GM23338 (cell line): ENCODE measurements at regions not wholly inside any gene's neighbourhood (a gene's known extent, or its start where the extent isn't known, plus 50 kb on each side); places are given as distances from the start of the nearest gene placed in this dataset.

ENCODE experiments used
- ATAC-seq: fragments of 200-7000 bp; cut with Tn5 transposase; 3 replicates; pipeline ENCODE4 v1.9.1; 2020
- DNase-seq: peaks from one replicate; pipeline ENCODE4 v3.0.0-alpha.2; 2015; ENCODE audit warnings: low spot score
- H2AFZ ChIP-seq: fragments of 200-600 bp; sonication (generic); 2 replicates; pipeline ENCODE4 v1.8.0; 2016; ENCODE audit warnings: antibody characterized with exemption, mild to moderate bottlenecking, moderate library complexity
- H3F3A ChIP-seq: fragments of 200-600 bp; sonication (generic); replicated peaks from 2 replicates; pipeline ENCODE4 v1.8.0; 2017; ENCODE audit warnings: antibody characterized with exemption, mixed run types, low read depth
- H3K27ac ChIP-seq: fragments of 200-600 bp; sonication (generic); 2 replicates; pipeline ENCODE4 v1.6.1; 2016; ENCODE audit warnings: low read depth
- H3K27me3 ChIP-seq: fragments of 200-600 bp; sonication (generic); 2 replicates; pipeline ENCODE4 v1.8.0; 2016; ENCODE audit warnings: mild to moderate bottlenecking, mixed run types, moderate library complexity; ENCODE audit not compliant: insufficient read depth
- H3K36me3 ChIP-seq: fragments of 200-600 bp; sonication (generic); 2 replicates; pipeline ENCODE4 v1.8.0; 2016; ENCODE audit warnings: mild to moderate bottlenecking; ENCODE audit not compliant: insufficient read depth
- H3K4me1 ChIP-seq: fragments of 200-600 bp; sonication (generic); 2 replicates; pipeline ENCODE4 v1.8.0; 2016; ENCODE audit warnings: mild to moderate bottlenecking, moderate library complexity; ENCODE audit not compliant: insufficient read depth
- H3K4me2 ChIP-seq: fragments of 200-600 bp; sonication (generic); 2 replicates; pipeline ENCODE4 v1.7.1; 2017; ENCODE audit warnings: mixed run types
- H3K4me3 ChIP-seq: fragments of 200-600 bp; sonication (generic); 2 replicates; pipeline ENCODE4 v1.6.1; 2016; ENCODE audit warnings: mixed run types
- H3K79me2 ChIP-seq: fragments of 200-600 bp; sonication (generic); replicated peaks from 2 replicates; pipeline ENCODE4 v1.8.0; 2017; ENCODE audit warnings: mild to moderate bottlenecking; ENCODE audit not compliant: insufficient read depth
- H3K9me2 ChIP-seq: fragments of 200-600 bp; sonication (generic); 2 replicates; pipeline ENCODE4 v1.8.0; 2017; ENCODE audit not compliant: insufficient read depth
- H4K20me1 ChIP-seq: fragments of 200-600 bp; sonication (generic); replicated peaks from 2 replicates; pipeline ENCODE4 v1.8.0; 2017; ENCODE audit warnings: mild to moderate bottlenecking; ENCODE audit not compliant: insufficient read depth
- H3K27ac Mint-ChIP-seq: 2 replicates; pipeline ENCODE4 v1.8.0; 2020; ENCODE audit warnings: inconsistent platforms, mild to moderate bottlenecking, moderate library complexity, mixed read lengths
- H3K27me3 Mint-ChIP-seq: 3 replicates; pipeline ENCODE4 v1.8.0; 2022; ENCODE audit warnings: low read depth, mild to moderate bottlenecking, moderate library complexity, mixed read lengths, inconsistent platforms; ENCODE audit not compliant: insufficient read depth, poor library complexity
- H3K36me3 Mint-ChIP-seq: 3 replicates; pipeline ENCODE4 v1.8.0; 2021; ENCODE audit warnings: low read depth, mild to moderate bottlenecking, inconsistent platforms, moderate library complexity, mixed read lengths
- H3K4me1 Mint-ChIP-seq: 3 replicates; pipeline ENCODE4 v1.8.0; 2020; ENCODE audit warnings: mild to moderate bottlenecking, inconsistent platforms, mixed read lengths
- H3K4me3 Mint-ChIP-seq: 3 replicates; pipeline ENCODE4 v1.8.0; 2021; ENCODE audit warnings: moderate library complexity, mild to moderate bottlenecking, inconsistent platforms, mixed read lengths
- H3K9me3 Mint-ChIP-seq: 3 replicates; pipeline ENCODE4 v1.8.0; 2020; ENCODE audit warnings: moderate library complexity, mild to moderate bottlenecking, inconsistent platforms, mixed read lengths
- ETS1 ChIP-seq: IDR thresholded peaks from 2 replicates; pipeline ENCODE4 v1.6.1; 2016; ENCODE audit warnings: antibody characterized with exemption
- EZH2 ChIP-seq: fragments of 200-600 bp; sonication (generic); IDR thresholded peaks from one replicate; pipeline ENCODE4 v1.8.0; 2017; ENCODE audit warnings: antibody characterized with exemption, mild to moderate bottlenecking, low read depth; ENCODE audit not compliant: unreplicated experiment
- EZH2phosphoT487 ChIP-seq: fragments of 200-600 bp; sonication (generic); IDR thresholded peaks from one replicate; pipeline ENCODE4 v1.8.1; 2018; ENCODE audit warnings: antibody characterized with exemption; ENCODE audit not compliant: unreplicated experiment
- JUNB ChIP-seq: IDR thresholded peaks from one replicate; pipeline ENCODE4 v1.6.1; 2016; ENCODE audit warnings: antibody characterized with exemption; ENCODE audit not compliant: unreplicated experiment
- NANOG ChIP-seq: IDR thresholded peaks from 2 replicates; pipeline ENCODE4 v1.6.1; 2016; ENCODE audit warnings: antibody characterized with exemption, borderline replicate concordance
- POLR2AphosphoS5 ChIP-seq: IDR thresholded peaks from 2 replicates; pipeline ENCODE4 v1.6.1; 2016; ENCODE audit warnings: antibody characterized with exemption, low read depth
- STAT1 ChIP-seq: IDR thresholded peaks from one replicate; pipeline ENCODE4 v1.6.1; 2016; ENCODE audit warnings: antibody characterized with exemption; ENCODE audit not compliant: unreplicated experiment
- ZNF114 ChIP-seq: fragments of 250-450 bp; sonication (Bioruptor Pico); IDR thresholded peaks from 2 replicates; pipeline ENCODE4 v1.5.0; 2020; ENCODE audit warnings: mild to moderate bottlenecking, moderate library complexity
- ZNF331 ChIP-seq: fragments of 250-450 bp; sonication (Bioruptor Pico); IDR thresholded peaks from 2 replicates; pipeline ENCODE4 v1.5.0; 2020; ENCODE audit warnings: low read depth, mild to moderate bottlenecking, moderate library complexity
- ZNF462 ChIP-seq: fragments of 250-450 bp; sonication (Bioruptor Pico); IDR thresholded peaks from 2 replicates; pipeline ENCODE4 v1.5.0; 2020; ENCODE audit warnings: mild to moderate bottlenecking, moderate library complexity
- TF ChIP-seq, protein P1 (sequence below), 2 experiments: fragments of 200-600 bp in 1 of 2; sonication (generic) in 1 of 2; conservative IDR thresholded peaks; 2 replicates each; pipeline versions ENCODE4 v1.5.1 to v1.6.1; 2016 to 2017; ENCODE audit warnings: antibody characterized with exemption in 2 of 2, low read depth in 2 of 2, mild to moderate bottlenecking in 2 of 2, moderate library complexity in 1 of 2

DNA sequence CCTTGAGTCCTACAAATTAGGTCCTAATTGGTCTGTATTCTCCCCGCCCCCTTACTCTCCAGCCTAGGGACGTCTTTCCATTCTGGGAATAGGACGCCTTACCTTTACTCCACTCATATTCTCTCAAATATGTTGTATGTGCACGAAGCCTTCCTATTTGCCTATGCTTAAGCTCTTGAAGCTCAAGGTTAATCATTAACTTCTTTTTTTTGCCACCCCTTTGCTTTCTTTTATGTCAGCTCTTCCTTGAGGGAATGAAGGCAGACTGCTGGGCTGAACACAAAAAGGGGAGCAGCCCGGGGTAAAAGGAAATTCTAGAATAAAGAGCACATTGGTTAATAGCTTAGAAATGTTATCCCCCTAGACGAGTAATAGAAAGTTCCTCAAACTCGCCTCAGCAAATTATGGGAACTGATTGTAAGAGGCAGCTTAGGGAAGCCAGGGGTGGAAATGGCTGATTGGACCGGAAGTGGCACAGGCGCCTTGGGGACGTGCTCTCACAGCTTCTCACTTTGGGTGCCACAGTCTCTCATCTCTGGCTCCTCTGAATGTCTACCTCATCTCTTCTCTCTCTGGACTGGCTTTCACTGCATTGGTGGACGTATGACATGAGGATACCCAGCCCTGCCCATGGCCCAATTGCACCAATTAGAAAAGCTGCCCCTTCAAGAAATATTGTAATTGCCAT lies 122.3 kb upstream of the IL12B start:
- DNase-seq (no peak), ATAC-seq (no peak)
- Histone ChIP-seq H3K79me2 (no peaks in the 10 kb centered on the region), H3K27me3 (no peaks in the 10 kb centered on the region), H3K9me2 (no peaks in the 10 kb centered on the region), H2AFZ (no peak overlapping the region), H3K4me1 (no peaks in the 10 kb centered on the region), H3K36me3 (no peaks in the 10 kb centered on the region), H3K27ac (no peak overlapping the region), H3K4me2 (no peak overlapping the region), H3K4me3 (no peak overlapping the region), H3F3A (no peaks in the 10 kb centered on the region), H4K20me1 (no peaks in the 10 kb centered on the region)
- Mint-ChIP-seq H3K27me3 (peaks cover 3% of the 10 kb centered on the region), H3K4me1 (no peaks in the 10 kb centered on the region; the same call in 2 of the 3 replicates), H3K4me3 (no peak overlapping the region), H3K27ac (no peak overlapping the region), H3K9me3 (no peaks in the 10 kb centered on the region), H3K36me3 (no peaks in the 10 kb centered on the region)
- TF ChIP-seq ZNF114 (CRISPR knock-in tag) (no peak), POLR2AphosphoS5 (no peak), ZNF462 (CRISPR knock-in tag) (no peak), EZH2phosphoT487 (no peak)

GRCh38 chr5:159453209-159453608 lies 122.9 kb upstream of the IL12B start:
- no peaks in the 10 kb centered on the region for H3K36me3 ChIP-seq
- no peak overlapping the region for H3K4me2 ChIP-seq
- Mint-ChIP-seq H3K27ac (no peak overlapping the region), H3K9me3 (no peaks in the 10 kb centered on the region), H3K36me3 (no peaks in the 10 kb centered on the region), H3K4me1 (no peaks in the 10 kb centered on the region; the same call in 2 of the 3 replicates), H3K27me3 (peaks cover 3% of the 10 kb centered on the region), H3K4me3 (no peak overlapping the region)
- H3K79me2 ChIP-seq: no peaks in the 10 kb centered on the region
- H3K4me1 ChIP-seq: no peaks in the 10 kb centered on the region
- H4K20me1 ChIP-seq: no peaks in the 10 kb centered on the region
- no peaks in the 10 kb centered on the region for H3K9me2 ChIP-seq
- H3F3A ChIP-seq: no peaks in the 10 kb centered on the region
- H3K27ac ChIP-seq: no peak overlapping the region
- DNase-seq (no peak), ATAC-seq (no peak)
- H3K4me3 ChIP-seq: no peak overlapping the region
- TF ChIP-seq, protein P1, sequence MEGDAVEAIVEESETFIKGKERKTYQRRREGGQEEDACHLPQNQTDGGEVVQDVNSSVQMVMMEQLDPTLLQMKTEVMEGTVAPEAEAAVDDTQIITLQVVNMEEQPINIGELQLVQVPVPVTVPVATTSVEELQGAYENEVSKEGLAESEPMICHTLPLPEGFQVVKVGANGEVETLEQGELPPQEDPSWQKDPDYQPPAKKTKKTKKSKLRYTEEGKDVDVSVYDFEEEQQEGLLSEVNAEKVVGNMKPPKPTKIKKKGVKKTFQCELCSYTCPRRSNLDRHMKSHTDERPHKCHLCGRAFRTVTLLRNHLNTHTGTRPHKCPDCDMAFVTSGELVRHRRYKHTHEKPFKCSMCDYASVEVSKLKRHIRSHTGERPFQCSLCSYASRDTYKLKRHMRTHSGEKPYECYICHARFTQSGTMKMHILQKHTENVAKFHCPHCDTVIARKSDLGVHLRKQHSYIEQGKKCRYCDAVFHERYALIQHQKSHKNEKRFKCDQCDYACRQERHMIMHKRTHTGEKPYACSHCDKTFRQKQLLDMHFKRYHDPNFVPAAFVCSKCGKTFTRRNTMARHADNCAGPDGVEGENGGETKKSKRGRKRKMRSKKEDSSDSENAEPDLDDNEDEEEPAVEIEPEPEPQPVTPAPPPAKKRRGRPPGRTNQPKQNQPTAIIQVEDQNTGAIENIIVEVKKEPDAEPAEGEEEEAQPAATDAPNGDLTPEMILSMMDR (conservative IDR thresholded peaks at IDR 0.05; ENCODE audit: low read depth in 2 of 2): no peak
- no peak for TF ChIP-seq EZH2phosphoT487
- no peak for TF ChIP-seq POLR2AphosphoS5
- no peak for TF ChIP-seq ZNF331
- no peak for TF ChIP-seq ETS1
- TF ChIP-seq EZH2: no peak
- no peak for TF ChIP-seq JUNB
- TF ChIP-seq STAT1: no peak
- no peak for TF ChIP-seq NANOG
- H2AFZ ChIP-seq: no peak overlapping the region
- H3K27me3 ChIP-seq: no peaks in the 10 kb centered on the region
